ENCODE measurements at regions not wholly inside any gene's neighbourhood (a gene's known extent, or its start where the extent isn't known, plus 50 kb on each side); places are given as distances from the start of the nearest gene placed in this dataset.

DNA sequence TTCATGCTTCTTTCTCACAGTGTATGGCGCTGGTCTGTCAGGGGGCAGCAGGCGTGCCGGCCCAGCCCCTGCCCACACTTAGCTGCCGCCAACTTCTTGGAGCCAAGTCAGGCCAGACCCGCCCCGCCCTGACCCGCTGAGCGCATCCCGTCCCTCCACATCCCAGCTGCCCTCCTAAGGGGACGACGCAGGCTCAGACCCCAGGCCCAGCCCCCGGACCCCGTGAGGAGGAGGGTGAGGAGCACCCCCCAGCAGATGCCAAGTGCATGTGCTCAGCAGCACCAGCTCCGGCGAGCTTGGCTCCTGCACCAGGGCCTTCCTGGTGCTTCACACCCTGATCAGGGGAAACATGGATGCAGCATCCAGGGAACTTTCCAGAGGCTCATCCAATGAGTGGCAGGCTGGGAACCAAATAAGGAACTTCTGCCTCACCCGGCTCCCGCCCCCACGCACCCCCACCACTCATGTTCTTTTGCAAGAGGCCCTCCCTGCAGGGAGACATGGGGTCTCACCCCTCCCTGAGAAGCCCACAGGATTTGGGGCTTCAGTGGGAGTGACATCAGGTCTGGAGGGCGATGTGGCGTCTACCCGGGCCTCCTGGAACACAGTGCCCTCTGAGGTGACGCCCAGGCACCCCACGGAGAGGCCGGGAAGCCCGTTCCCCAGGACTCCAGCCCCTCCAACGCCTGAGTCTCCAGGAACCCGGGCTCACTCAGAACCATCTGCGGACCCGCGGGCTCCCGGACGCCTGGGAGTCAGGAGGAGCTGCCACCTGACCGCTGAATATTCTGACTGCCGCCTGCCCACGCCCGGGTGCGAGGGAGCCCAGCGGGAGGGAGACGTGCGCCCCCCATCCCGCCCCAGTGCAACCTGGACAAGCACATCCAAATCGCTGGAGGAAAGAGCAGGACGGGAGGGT lies 70.0 kb upstream of the GALNT9 start:
- Mint-ChIP-seq H3K27me3 (ENCODE audit: low read depth) (peaks cover 29% of the 10 kb centered on the region), H3K4me1 (ENCODE audit: low read depth) (no peaks in the 10 kb centered on the region), H3K36me3 (ENCODE audit: insufficient read depth in 2 of 2) (no peaks in the 10 kb centered on the region), H3K4me3 (no peak overlapping the region), H3K27ac (no peak overlapping the region), H3K9me3 (peaks cover 3% of the 10 kb centered on the region in 2 donors)
- DNase-seq (no peak), ATAC-seq (replicated peaks in 1 of 2) (no peak)

GRCh38 chr12:132398386-132398991 lies 69.1 kb upstream of the GALNT9 start:
- no peaks in the 10 kb centered on the region for H3K36me3 Mint-ChIP-seq (ENCODE audit: insufficient read depth in 2 of 2)
- no peak for DNase-seq

DNA sequence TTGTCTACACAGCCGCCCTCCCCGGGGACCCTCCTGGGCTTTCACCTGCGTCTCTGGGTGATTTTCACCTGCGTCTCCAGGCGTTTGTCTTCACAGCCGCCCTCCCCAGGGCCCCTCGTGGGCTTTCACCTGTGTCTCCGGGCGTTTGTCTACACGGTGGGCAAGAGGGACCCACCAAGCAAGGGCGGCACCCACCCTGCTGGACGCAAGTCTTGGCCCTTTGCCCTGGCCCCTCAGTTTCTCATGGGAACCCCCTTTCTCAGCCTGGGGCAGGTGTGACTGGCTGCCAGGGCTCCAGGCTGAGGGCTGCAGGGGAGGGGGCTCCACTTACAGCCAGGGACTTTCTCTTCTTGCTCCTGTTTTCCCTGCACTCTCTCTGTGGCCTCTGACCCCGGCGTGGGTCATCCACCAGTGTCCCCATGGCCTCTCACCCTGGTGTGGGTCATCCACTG lies 68.6 kb upstream of the GALNT9 start:
- ATAC-seq (replicated peaks in 1 of 2), result no peak
- Mint-ChIP-seq H3K4me1 (ENCODE audit: low read depth) (no peaks in the 10 kb centered on the region), H3K9me3 (peaks cover 4 to 5% of the 10 kb centered on the region in 2 donors), H3K4me3 (no peak overlapping the region), H3K36me3 (ENCODE audit: insufficient read depth in 2 of 2) (no peaks in the 10 kb centered on the region), H3K27me3 (ENCODE audit: low read depth) (peaks cover 29% of the 10 kb centered on the region), H3K27ac (no peak overlapping the region)
- DNase-seq, result no peak

More at GRCh38 chr12:132398386-132398991, 69.1 kb upstream of the GALNT9 start:
- no peak overlapping the region for H3K27ac Mint-ChIP-seq
- H3K9me3 Mint-ChIP-seq, result peaks cover 4 to 5% of the 10 kb centered on the region in 2 donors
- H3K27me3 Mint-ChIP-seq (ENCODE audit: low read depth), result peaks cover 29% of the 10 kb centered on the region
- no peaks in the 10 kb centered on the region for H3K4me1 Mint-ChIP-seq (ENCODE audit: low read depth)
- no peak overlapping the region for H3K4me3 Mint-ChIP-seq
- ATAC-seq (replicated peaks in 1 of 2), result no peak

GRCh38 chr12:132397152-132397933 lies 68.0 kb upstream of the GALNT9 start:
- no peak for DNase-seq
- Mint-ChIP-seq H3K27me3 (ENCODE audit: low read depth) (peaks cover 25% of the 10 kb centered on the region), H3K27ac (no peak overlapping the region)

DNA sequence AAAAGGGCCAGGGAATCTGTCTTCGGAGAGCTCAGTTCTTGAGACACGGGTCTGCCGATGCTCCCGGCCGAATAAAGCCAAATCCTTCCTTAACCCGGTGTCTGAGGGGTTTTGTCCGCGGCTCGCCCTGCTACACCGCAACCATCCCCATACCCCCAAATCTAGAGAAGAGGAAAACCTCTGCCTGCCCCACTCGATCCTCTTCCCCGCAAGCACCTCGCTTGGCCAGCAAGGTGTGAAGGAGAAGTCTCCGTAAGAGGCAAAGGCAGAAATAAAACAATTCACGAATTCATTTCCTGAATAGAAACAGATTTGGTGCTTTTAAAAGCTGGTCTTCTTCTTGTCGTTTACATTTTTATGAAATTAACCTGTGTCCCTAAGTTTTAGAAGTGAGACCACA lies 67.3 kb upstream of the GALNT9 start:
- no peak overlapping the region for H3K4me3 Mint-ChIP-seq
- no peaks in the 10 kb centered on the region for H3K36me3 Mint-ChIP-seq (ENCODE audit: insufficient read depth in 2 of 2)
- H3K9me3 Mint-ChIP-seq, result peaks cover 4 to 5% of the 10 kb centered on the region in 2 donors
- DNase-seq (no peak), ATAC-seq (replicated peaks in 1 of 2) (no peak)
- peaks cover 18% of the 10 kb centered on the region for H3K27me3 Mint-ChIP-seq (ENCODE audit: low read depth)
- H3K4me1 Mint-ChIP-seq (ENCODE audit: low read depth), result no peaks in the 10 kb centered on the region
- H3K27ac Mint-ChIP-seq, result no peak overlapping the region

More at GRCh38 chr12:132397152-132397933, 68.0 kb upstream of the GALNT9 start:
- Mint-ChIP-seq H3K36me3 (ENCODE audit: insufficient read depth in 2 of 2) (no peaks in the 10 kb centered on the region), H3K9me3 (peaks cover 4 to 5% of the 10 kb centered on the region in 2 donors), H3K4me1 (ENCODE audit: low read depth) (no peaks in the 10 kb centered on the region), H3K4me3 (no peak overlapping the region)
- no peak for ATAC-seq (replicated peaks in 1 of 2)

DNA sequence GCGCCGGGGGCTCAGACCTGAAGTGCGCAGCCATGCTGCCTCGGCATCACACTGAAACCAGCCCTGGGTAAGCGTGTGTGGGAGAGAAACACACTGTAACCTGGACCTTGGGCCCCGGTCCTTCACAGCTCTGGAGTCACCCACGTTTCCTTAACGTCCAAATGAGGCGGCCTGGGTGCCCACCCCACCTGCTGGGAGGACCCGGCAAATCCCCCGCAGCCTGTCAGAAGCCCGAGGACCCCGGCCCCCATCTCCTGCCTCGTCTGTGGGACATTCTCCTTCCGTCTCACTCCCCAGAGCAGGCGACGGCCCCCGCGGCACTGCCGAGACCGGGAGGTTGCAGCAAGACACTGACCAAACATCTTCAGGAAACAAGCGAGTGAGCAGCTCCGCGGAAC lies 66.5 kb upstream of the GALNT9 start:
- Mint-ChIP-seq H3K27ac (no peak overlapping the region), H3K27me3 (ENCODE audit: low read depth) (peaks cover 14% of the 10 kb centered on the region), H3K4me1 (ENCODE audit: low read depth) (no peaks in the 10 kb centered on the region), H3K4me3 (no peak overlapping the region), H3K9me3 (peaks cover 4 to 5% of the 10 kb centered on the region in 2 donors), H3K36me3 (ENCODE audit: insufficient read depth in 2 of 2) (no peaks in the 10 kb centered on the region)
- no peak for ATAC-seq (replicated peaks in 1 of 2)
- DNase-seq, result no peak

GRCh38 chr12:132395192-132395907 lies 66.0 kb upstream of the GALNT9 start:
- H3K27me3 Mint-ChIP-seq (ENCODE audit: low read depth), result peaks cover 12% of the 10 kb centered on the region
- H3K4me1 Mint-ChIP-seq (ENCODE audit: low read depth), result no peaks in the 10 kb centered on the region
- no peak for ATAC-seq (replicated peaks in 1 of 2)
- H3K9me3 Mint-ChIP-seq, result peaks cover 4 to 5% of the 10 kb centered on the region in 2 donors
- H3K36me3 Mint-ChIP-seq (ENCODE audit: insufficient read depth in 2 of 2), result no peaks in the 10 kb centered on the region
- no peak overlapping the region for H3K4me3 Mint-ChIP-seq
- DNase-seq, result no peak
- H3K27ac Mint-ChIP-seq, result no peak overlapping the region

DNA sequence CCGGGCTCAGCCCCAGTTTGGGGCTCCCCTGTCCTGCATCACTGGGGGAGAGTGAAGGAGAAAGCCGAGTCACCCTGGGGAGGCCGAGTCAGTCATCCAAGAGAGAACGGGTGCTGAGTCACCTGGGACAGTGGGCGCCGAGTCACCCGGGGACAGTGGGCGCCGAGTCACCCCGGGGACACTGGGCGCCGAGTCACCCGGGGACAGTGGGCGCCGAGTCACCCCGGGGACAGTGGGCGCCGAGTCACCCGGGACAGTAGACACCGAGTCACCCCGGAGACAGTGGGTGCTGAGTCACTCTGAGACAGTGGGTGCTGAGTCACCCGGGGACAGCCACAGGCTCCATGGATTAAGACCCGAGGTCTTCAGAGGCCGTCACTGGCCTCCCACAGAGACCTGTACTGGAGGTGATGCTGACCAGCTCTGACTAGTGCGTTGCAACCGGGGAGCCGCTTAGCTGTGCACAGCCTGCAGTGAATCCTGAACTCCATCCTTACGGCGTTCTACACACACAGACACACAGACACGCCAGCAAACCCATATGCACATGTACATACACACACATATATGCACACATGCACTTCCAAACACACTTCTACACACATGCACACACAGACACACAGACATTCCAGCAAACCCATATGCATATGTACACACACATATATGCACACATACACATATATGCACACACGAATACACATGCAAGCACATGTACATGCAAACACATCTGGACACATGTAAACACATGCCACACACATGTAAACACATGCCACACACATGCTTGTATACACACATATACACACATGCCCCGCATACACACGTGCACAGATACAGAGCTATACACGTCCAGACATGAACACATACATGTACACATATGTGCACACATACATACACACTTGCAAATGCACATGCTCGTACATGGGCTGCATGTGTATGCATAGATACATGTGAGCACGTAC lies 64.9 kb upstream of the GALNT9 start:
- H3K27me3 Mint-ChIP-seq (ENCODE audit: low read depth), result peaks cover 12% of the 10 kb centered on the region
- H3K4me3 Mint-ChIP-seq, result no peak overlapping the region
- H3K4me1 Mint-ChIP-seq (ENCODE audit: low read depth), result no peaks in the 10 kb centered on the region
- DNase-seq (peak; percentile 30 to 35), ATAC-seq (replicated peaks in 1 of 2) (peak; percentile 78 to 85)
- H3K36me3 Mint-ChIP-seq (ENCODE audit: insufficient read depth in 2 of 2), result no peaks in the 10 kb centered on the region
- H3K27ac Mint-ChIP-seq, result no peak overlapping the region
- H3K9me3 Mint-ChIP-seq, result peaks cover 4 to 5% of the 10 kb centered on the region in 2 donors

- no peaks in the 10 kb centered on the region for H3K36me3 Mint-ChIP-seq (ENCODE audit: insufficient read depth in 2 of 2)
- H3K4me3 Mint-ChIP-seq, result no peak overlapping the region
- H3K4me1 Mint-ChIP-seq (ENCODE audit: low read depth), result no peaks in the 10 kb centered on the region
- no peak for ATAC-seq (replicated peaks in 1 of 2)
- no peak overlapping the region for H3K27ac Mint-ChIP-seq
- H3K9me3 Mint-ChIP-seq, result peaks cover 4 to 5% of the 10 kb centered on the region in 2 donors
- no peak for DNase-seq
- H3K27me3 Mint-ChIP-seq (ENCODE audit: low read depth), result peaks cover 19% of the 10 kb centered on the region
Observed at GRCh38 chr12:132393245-132393795, 63.9 kb upstream of the GALNT9 start.

DNA sequence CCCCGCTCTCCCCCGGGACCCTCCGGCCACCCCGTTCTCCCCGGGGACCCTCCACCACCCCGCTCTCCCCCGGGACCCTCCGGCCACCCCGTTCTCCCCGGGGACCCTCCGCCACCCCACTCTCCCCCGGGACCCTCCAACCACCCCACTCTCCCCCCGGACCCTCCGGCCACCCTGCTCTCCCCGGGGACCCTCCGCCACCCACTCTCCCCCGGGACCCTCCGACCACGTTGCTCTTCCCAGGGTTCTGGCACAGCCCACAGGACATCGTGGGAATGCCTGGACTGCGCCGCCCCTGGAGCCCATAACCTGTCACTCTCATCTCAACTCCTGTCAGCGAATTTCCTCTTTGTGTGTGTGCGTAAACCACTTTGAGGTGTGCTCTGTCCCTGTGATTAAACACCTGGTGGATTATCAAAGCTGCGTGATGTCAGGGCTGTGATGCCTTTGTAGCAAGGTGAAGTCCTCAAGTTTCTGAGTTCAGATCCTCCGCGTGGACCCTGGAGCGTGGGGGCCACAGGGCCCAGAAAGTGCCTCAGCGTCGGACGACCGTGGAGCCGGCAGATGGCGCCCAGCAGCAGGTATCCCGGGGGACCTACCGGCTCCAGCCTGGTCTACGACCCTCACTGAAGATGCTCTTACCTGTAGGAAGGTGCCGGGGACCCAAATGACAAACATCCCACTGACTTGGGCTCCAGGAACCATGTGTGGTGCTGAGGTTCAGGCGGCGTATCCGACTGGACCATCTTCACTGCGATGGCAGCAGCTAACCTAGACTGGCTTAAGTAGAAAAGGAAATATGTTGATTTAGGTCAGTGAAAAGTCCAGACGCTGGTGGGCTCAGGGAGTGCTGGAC lies 63.2 kb upstream of the GALNT9 start:
- Mint-ChIP-seq H3K9me3 (peaks cover 4 to 5% of the 10 kb centered on the region in 2 donors), H3K27me3 (ENCODE audit: low read depth) (peaks cover 21% of the 10 kb centered on the region), H3K36me3 (ENCODE audit: insufficient read depth in 2 of 2) (no peaks in the 10 kb centered on the region), H3K4me3 (no peak overlapping the region), H3K4me1 (ENCODE audit: low read depth) (no peaks in the 10 kb centered on the region), H3K27ac (no peak overlapping the region)
- DNase-seq (no peak), ATAC-seq (replicated peaks in 1 of 2) (no peak)
